A549 (cell line): ENCODE measurements at regions not wholly inside any gene's neighbourhood (a gene's known extent, or its start where the extent isn't known, plus 50 kb on each side); places are given as distances from the start of the nearest gene placed in this dataset.

Experiments
- CTCF ChIP-seq: fragments of >200 bp; sonication (Bioruptor Twin); formaldehyde crosslinking; IDR thresholded peaks from 3 replicates; pipeline ENCODE4 v1.5.1; 2016
- NPAS2 ChIP-seq: fragments of 250-450 bp; sonication (Bioruptor Pico); IDR thresholded peaks from 2 replicates; pipeline ENCODE4 v1.8.0; 2022; ENCODE audit warnings: mild to moderate bottlenecking, moderate library complexity, borderline replicate concordance
- RCOR1 ChIP-seq: fragments of 150-350 bp; IDR thresholded peaks from 2 replicates; pipeline ENCODE4 v1.6.1; 2014; ENCODE audit warnings: antibody characterized with exemption, low read length, low read depth

GRCh38 chr5:157984611-157985010, 125.7 kb upstream of the CLINT1 start:
- TF ChIP-seq CTCF = no peak
- TF ChIP-seq NPAS2 = no peak
- no peak for TF ChIP-seq RCOR1
